H9 (cell line): ENCODE measurements at regions not wholly inside any gene's neighbourhood (a gene's known extent, or its start where the extent isn't known, plus 50 kb on each side); places are given as distances from the start of the nearest gene placed in this dataset.

Experiments
- DNase-seq: peaks from one replicate; pipeline ENCODE4 v3.0.0-alpha.2; 2017
- H2AFZ ChIP-seq: one replicate; pipeline ENCODE4 v1.6.1; 2013; ENCODE audit warnings: mild to moderate bottlenecking, low read length, control low read depth, moderate library complexity
- H2AK5ac ChIP-seq: 2 replicates; pipeline ENCODE4 v1.6.1; 2013; ENCODE audit warnings: low read length, control low read depth, mixed read lengths; ENCODE audit not compliant: insufficient read length
- H2BK120ac ChIP-seq: one replicate; pipeline ENCODE4 v1.6.1; 2013; ENCODE audit warnings: low read depth, mild to moderate bottlenecking, low read length, control low read depth, inconsistent platforms; ENCODE audit not compliant: poor library complexity, severe bottlenecking
- H2BK12ac ChIP-seq: 2 replicates; pipeline ENCODE4 v1.6.1; 2013; ENCODE audit warnings: low read length, control low read depth, mixed read lengths, low read depth; ENCODE audit not compliant: insufficient read length
- H2BK15ac ChIP-seq: 2 replicates; pipeline ENCODE4 v1.6.1; 2013; ENCODE audit warnings: low read depth, low read length, control low read depth
- H2BK20ac ChIP-seq: one replicate; pipeline ENCODE4 v1.6.1; 2013; ENCODE audit warnings: low read depth, mild to moderate bottlenecking, low read length, control low read depth, inconsistent platforms; ENCODE audit not compliant: poor library complexity, severe bottlenecking
- H2BK5ac ChIP-seq: 2 replicates; pipeline ENCODE4 v1.6.1; 2013; ENCODE audit warnings: low read length, control low read depth, mixed read lengths; ENCODE audit not compliant: insufficient read length
- H3K14ac ChIP-seq: 2 replicates; pipeline ENCODE4 v1.6.1; 2013; ENCODE audit warnings: low read length, control low read depth; ENCODE audit not compliant: insufficient read depth
- H3K18ac ChIP-seq: 2 replicates; pipeline ENCODE4 v1.6.1; 2013; ENCODE audit warnings: low read depth, mild to moderate bottlenecking, mixed read lengths, low read length, control low read depth; ENCODE audit not compliant: insufficient read length
- H3K23ac ChIP-seq: 2 replicates; pipeline ENCODE4 v1.6.1; 2013; ENCODE audit warnings: low read length, control low read depth, mixed read lengths, low read depth; ENCODE audit not compliant: insufficient read length
- H3K23me2 ChIP-seq: 2 replicates; pipeline ENCODE4 v1.6.1; 2013; ENCODE audit warnings: low read depth, mild to moderate bottlenecking, mixed read lengths, low read length, control low read depth; ENCODE audit not compliant: insufficient read length, poor library complexity, severe bottlenecking
- H3K27ac ChIP-seq: 2 replicates; pipeline ENCODE4 v1.5.1; 2013; ENCODE audit warnings: low read length, control low read depth, mixed read lengths, low read depth; ENCODE audit not compliant: insufficient read length
- H3K27me3 ChIP-seq: 2 replicates; pipeline ENCODE4 v1.6.1; 2013; ENCODE audit warnings: low read length, control low read depth, inconsistent platforms; ENCODE audit not compliant: insufficient read depth
- H3K4ac ChIP-seq: 2 replicates; pipeline ENCODE4 v1.6.1; 2013; ENCODE audit warnings: low read depth, mild to moderate bottlenecking, control low read depth, inconsistent platforms, low read length, moderate library complexity
- H3K4me1 ChIP-seq: 2 replicates; pipeline ENCODE4 v1.6.1; 2013; ENCODE audit warnings: low read length, control low read depth, inconsistent platforms; ENCODE audit not compliant: insufficient read depth
- H3K4me2 ChIP-seq: 2 replicates; pipeline ENCODE4 v1.6.1; 2013; ENCODE audit warnings: low read length, control low read depth, mixed read lengths; ENCODE audit not compliant: insufficient read length, insufficient read depth
- H3K56ac ChIP-seq: 2 replicates; pipeline ENCODE4 v1.6.1; 2013; ENCODE audit warnings: low read depth, mild to moderate bottlenecking, mixed read lengths, low read length, control low read depth; ENCODE audit not compliant: insufficient read length
- H3K79me1 ChIP-seq: 2 replicates; pipeline ENCODE4 v1.6.1; 2013; ENCODE audit warnings: low read depth, mild to moderate bottlenecking, moderate library complexity, low read length, control low read depth, inconsistent platforms; ENCODE audit not compliant: insufficient read depth, poor library complexity, severe bottlenecking
- H3K79me2 ChIP-seq: 2 replicates; pipeline ENCODE4 v1.6.1; 2013; ENCODE audit warnings: low read length, control low read depth, inconsistent platforms; ENCODE audit not compliant: insufficient read depth
- H3K9ac ChIP-seq: 2 replicates; pipeline ENCODE4 v1.6.1; 2013; ENCODE audit warnings: low read length, control low read depth, mixed read lengths; ENCODE audit not compliant: insufficient read length; ENCODE audit errors: extremely low read depth
- H3K9me3 ChIP-seq: one replicate; pipeline ENCODE4 v1.6.1; 2013; ENCODE audit warnings: low read depth, low read length, inconsistent platforms; ENCODE audit not compliant: control insufficient read depth
- H3T11ph ChIP-seq: one replicate; pipeline ENCODE4 v1.6.1; 2013; ENCODE audit warnings: mild to moderate bottlenecking, low read length, control low read depth, inconsistent platforms
- H4K20me1 ChIP-seq: one replicate; pipeline ENCODE4 v1.6.1; 2013; ENCODE audit not compliant: control insufficient read depth, insufficient read length, insufficient read depth
- H4K5ac ChIP-seq: 2 replicates; pipeline ENCODE4 v1.6.1; 2013; ENCODE audit warnings: low read depth, mild to moderate bottlenecking, mixed read lengths, low read length, control low read depth; ENCODE audit not compliant: insufficient read length
- H4K8ac ChIP-seq: replicated peaks from 2 replicates; pipeline ENCODE4 v1.6.1; 2013; ENCODE audit warnings: low read length, control low read depth, mixed read lengths, low read depth; ENCODE audit not compliant: insufficient read length
- H4K91ac ChIP-seq: 2 replicates; pipeline ENCODE4 v1.6.1; 2013; ENCODE audit warnings: low read depth, mild to moderate bottlenecking, moderate library complexity, mixed read lengths, low read length, control low read depth; ENCODE audit not compliant: insufficient read length
- H3K27ac Mint-ChIP-seq, 3 experiments: 2 replicates in 2 of 3; 3 replicates in 1 of 3; pipeline ENCODE4 v1.8.0; 2020 to 2021; ENCODE audit warnings: mixed read lengths in 3 of 3, mild to moderate bottlenecking in 1 of 3, moderate library complexity in 1 of 3
- H3K27me3 Mint-ChIP-seq: 2 replicates; pipeline ENCODE4 v1.8.0; 2021; ENCODE audit warnings: low read depth, mild to moderate bottlenecking, moderate library complexity, mixed read lengths
- H3K36me3 Mint-ChIP-seq, 3 experiments: 2 replicates in 2 of 3; 3 replicates in 1 of 3; pipeline ENCODE4 v1.8.0; 2020 to 2021; ENCODE audit warnings: low read depth in 3 of 3, mixed read lengths in 3 of 3; ENCODE audit not compliant: insufficient read depth in 1 of 3
- H3K4me1 Mint-ChIP-seq, 2 experiments: 2 replicates each; pipeline ENCODE4 v1.8.0; 2020; ENCODE audit warnings: mixed read lengths in 2 of 2
- H3K4me3 Mint-ChIP-seq, 2 experiments: 2 replicates in 1 of 2; 3 replicates in 1 of 2; pipeline ENCODE4 v1.8.0; 2020 to 2021; ENCODE audit warnings: mild to moderate bottlenecking in 2 of 2, mixed read lengths in 2 of 2, moderate library complexity in 1 of 2
- H3K9me3 Mint-ChIP-seq, 2 experiments: 2 replicates in 1 of 2; 3 replicates in 1 of 2; pipeline ENCODE4 v1.8.0; 2020; ENCODE audit warnings: mild to moderate bottlenecking in 2 of 2, mixed read lengths in 2 of 2, moderate library complexity in 1 of 2
- WGBS: extraction: QIAGEN DNeasy Blood & Tissue Kit; methylation state at CpG from one replicate; pipeline ENCODE4 v1.1.7; 2013; ENCODE audit warnings: missing lambda C conversion rate, low lambda C conversion rate, mixed read lengths; ENCODE audit not compliant: insufficient read length; ENCODE audit errors: extremely low coverage; 5-methylcytosine and 5-hydroxymethylcytosine counted together
- TF ChIP-seq, protein P1 (sequence below): fragments of 200-600 bp; sonication (generic); conservative IDR thresholded peaks from 3 replicates; pipeline ENCODE4 v1.8.0; 2021; ENCODE audit warnings: antibody characterized with exemption, mild to moderate bottlenecking

DNA sequence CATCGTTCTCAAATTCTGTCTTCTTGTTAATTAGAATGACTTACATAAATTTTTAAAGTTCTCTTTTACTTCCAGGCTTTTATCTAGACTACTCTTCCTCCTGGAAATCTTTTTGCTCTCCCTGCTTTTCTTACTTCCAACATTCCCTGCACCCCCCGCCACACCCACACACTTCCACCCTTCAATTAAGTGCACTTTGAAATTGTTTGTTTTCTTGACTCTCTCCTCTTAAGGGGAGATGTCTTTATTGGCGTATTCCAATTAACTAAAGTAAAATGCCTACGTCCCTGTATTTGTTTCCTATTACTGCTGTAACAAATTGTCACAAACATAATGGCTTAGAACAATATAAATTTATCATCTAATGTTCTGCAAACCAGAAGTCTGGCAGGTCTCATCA is 125.2 kb upstream of the KRR1 start:
- Mint-ChIP-seq H3K27ac (no peak overlapping the region), H3K36me3 (no peaks in the 10 kb centered on the region), H3K9me3 (no peaks in the 10 kb centered on the region), H3K27me3 (no peaks in the 10 kb centered on the region), H3K4me1 (peaks cover 58 to 63% of the 10 kb centered on the region in 2 experiments), H3K4me3 (no peak overlapping the region)
- no peak overlapping the region for H4K91ac ChIP-seq
- no peak overlapping the region for H3K9ac ChIP-seq
- no peak for DNase-seq
- H3K4ac ChIP-seq: no peak overlapping the region
- H4K8ac ChIP-seq: no peak overlapping the region
- H3K23ac ChIP-seq: no peak overlapping the region
- H3K18ac ChIP-seq: no peak overlapping the region
- TF ChIP-seq, protein P1, sequence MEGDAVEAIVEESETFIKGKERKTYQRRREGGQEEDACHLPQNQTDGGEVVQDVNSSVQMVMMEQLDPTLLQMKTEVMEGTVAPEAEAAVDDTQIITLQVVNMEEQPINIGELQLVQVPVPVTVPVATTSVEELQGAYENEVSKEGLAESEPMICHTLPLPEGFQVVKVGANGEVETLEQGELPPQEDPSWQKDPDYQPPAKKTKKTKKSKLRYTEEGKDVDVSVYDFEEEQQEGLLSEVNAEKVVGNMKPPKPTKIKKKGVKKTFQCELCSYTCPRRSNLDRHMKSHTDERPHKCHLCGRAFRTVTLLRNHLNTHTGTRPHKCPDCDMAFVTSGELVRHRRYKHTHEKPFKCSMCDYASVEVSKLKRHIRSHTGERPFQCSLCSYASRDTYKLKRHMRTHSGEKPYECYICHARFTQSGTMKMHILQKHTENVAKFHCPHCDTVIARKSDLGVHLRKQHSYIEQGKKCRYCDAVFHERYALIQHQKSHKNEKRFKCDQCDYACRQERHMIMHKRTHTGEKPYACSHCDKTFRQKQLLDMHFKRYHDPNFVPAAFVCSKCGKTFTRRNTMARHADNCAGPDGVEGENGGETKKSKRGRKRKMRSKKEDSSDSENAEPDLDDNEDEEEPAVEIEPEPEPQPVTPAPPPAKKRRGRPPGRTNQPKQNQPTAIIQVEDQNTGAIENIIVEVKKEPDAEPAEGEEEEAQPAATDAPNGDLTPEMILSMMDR: no peak
- no peak overlapping the region for H2BK12ac ChIP-seq
- H2BK5ac ChIP-seq: no peak overlapping the region
- no peak overlapping the region for H2BK20ac ChIP-seq
- no peaks in the 10 kb centered on the region for H3K9me3 ChIP-seq
- no peak overlapping the region for H3K27ac ChIP-seq
- H2BK15ac ChIP-seq: no peak overlapping the region
- H4K5ac ChIP-seq: no peak overlapping the region
- H3T11ph ChIP-seq: no peak overlapping the region
- no peaks in the 10 kb centered on the region for H3K79me1 ChIP-seq
- no peaks in the 10 kb centered on the region for H3K79me2 ChIP-seq
- no peak overlapping the region for H2BK120ac ChIP-seq
- H2AFZ ChIP-seq: no peak overlapping the region
- H3K14ac ChIP-seq: no peak overlapping the region
- no peak overlapping the region for H3K56ac ChIP-seq
- peaks cover 14% of the 10 kb centered on the region; the same call in 1 of the 2 replicates for H3K4me1 ChIP-seq
- no peaks in the 10 kb centered on the region for H3K23me2 ChIP-seq
- H4K20me1 ChIP-seq: no peaks in the 10 kb centered on the region
- H2AK5ac ChIP-seq: no peak overlapping the region
- H3K4me2 ChIP-seq: no peak overlapping the region
- H3K27me3 ChIP-seq: no peaks in the 10 kb centered on the region
- WGBS: no CpG with 5 or more reads among the region's 4 CpGs
